CD4-positive, alpha-beta T cell treated with Interferon alpha-2 for 1 hour (primary cell): ENCODE measurements at regions not wholly inside any gene's neighbourhood (a gene's known extent, or its start where the extent isn't known, plus 50 kb on each side); places are given as distances from the start of the nearest gene placed in this dataset.
"Not testable (repeated sequence)": the region's sequence is repeated elsewhere in the genome, so short reads cannot be mapped to it uniquely, and the experiment has no call there.

Source experiments
- DNase-seq, 2 donors: peaks; one replicate each; pipeline ENCODE4 v3.0.0-alpha.2; 2020 to 2022

GRCh38 chr5:81823736-81824135 lies 72.8 kb upstream of the SSBP2 start:
- not testable (repeated sequence) for DNase-seq

- no peak for DNase-seq
Observed at GRCh38 chr5:81820863-81821262, 70.0 kb upstream of the SSBP2 start.

GRCh38 chr5:81820318-81820636 lies 69.4 kb upstream of the SSBP2 start:
- DNase-seq, result no peak

GRCh38 chr5:81819556-81820317 lies 68.8 kb upstream of the SSBP2 start:
- DNase-seq, result no peak

- peak in 1 of 2 donors; percentile 40 for DNase-seq
Observed at GRCh38 chr5:81817980-81818379, 67.1 kb upstream of the SSBP2 start.

- DNase-seq, result no peak
Observed at GRCh38 chr5:81817086-81817485, 66.2 kb upstream of the SSBP2 start.

- no peak for DNase-seq
Observed at GRCh38 chr5:81815321-81815720, 64.4 kb upstream of the SSBP2 start.

GRCh38 chr5:81808106-81808505 lies 57.2 kb upstream of the SSBP2 start:
- DNase-seq, result no peak

GRCh38 chr5:81805086-81805485 lies 54.2 kb upstream of the SSBP2 start:
- no peak for DNase-seq

- no peak for DNase-seq
Observed at GRCh38 chr5:81803812-81804211, 52.9 kb upstream of the SSBP2 start.

- no peak for DNase-seq
Observed at GRCh38 chr5:81802625-81803024, 51.7 kb upstream of the SSBP2 start.

GRCh38 chr5:81802020-81802419 lies 51.1 kb upstream of the SSBP2 start:
- DNase-seq, result no peak

GRCh38 chr5:81800797-81801196 lies 49.9 kb upstream of the SSBP2 start:
- no peak for DNase-seq
